ENCODE measurements at regions not wholly inside any gene's neighbourhood (a gene's known extent, or its start where the extent isn't known, plus 50 kb on each side); places are given as distances from the start of the nearest gene placed in this dataset.

DNA sequence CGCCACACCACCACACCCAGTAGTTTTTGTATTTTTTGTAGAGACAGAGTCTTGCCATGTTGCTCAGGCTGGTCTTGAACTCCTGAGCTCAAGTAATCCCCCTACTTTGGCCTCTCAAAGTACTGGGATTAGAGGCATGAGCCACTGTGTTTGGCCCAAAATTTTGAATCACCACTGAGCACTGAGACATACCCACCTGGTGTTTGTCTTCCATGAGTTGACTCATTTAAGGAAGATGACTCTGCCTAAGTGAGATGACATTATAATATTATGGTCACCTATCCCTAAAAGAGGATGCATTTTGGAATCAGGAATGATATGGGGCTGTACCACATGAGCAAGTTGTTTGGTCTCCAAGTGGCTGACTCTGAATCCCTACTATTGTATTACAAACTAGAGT is 54.6 kb upstream of the RNF217 start:
- H3K27ac ChIP-seq (ENCODE audit: extremely low read depth, low read depth, low read length): no peak overlapping the region
- ChIA-PET CTCF (interaction anchor here (0.6 kb wide), 1 partner anchor 395 kb away, joined by 3 read pairs; no protein-coding TSS in a partner anchor), POLR2A (no interaction called here)
- no peaks in the 10 kb centered on the region for H3K9me3 ChIP-seq (ENCODE audit: control insufficient read depth, insufficient read depth, low read depth, low read length)
- no peak for TF ChIP-seq BCL11A (tag by site-specific recombination; IDR thresholded peaks at IDR 0.05; ENCODE audit: low read depth)
- TF ChIP-seq SCRT1 (tag by site-specific recombination; IDR thresholded peaks at IDR 0.05; ENCODE audit: borderline replicate concordance): no peak
- TF ChIP-seq, protein P1, sequence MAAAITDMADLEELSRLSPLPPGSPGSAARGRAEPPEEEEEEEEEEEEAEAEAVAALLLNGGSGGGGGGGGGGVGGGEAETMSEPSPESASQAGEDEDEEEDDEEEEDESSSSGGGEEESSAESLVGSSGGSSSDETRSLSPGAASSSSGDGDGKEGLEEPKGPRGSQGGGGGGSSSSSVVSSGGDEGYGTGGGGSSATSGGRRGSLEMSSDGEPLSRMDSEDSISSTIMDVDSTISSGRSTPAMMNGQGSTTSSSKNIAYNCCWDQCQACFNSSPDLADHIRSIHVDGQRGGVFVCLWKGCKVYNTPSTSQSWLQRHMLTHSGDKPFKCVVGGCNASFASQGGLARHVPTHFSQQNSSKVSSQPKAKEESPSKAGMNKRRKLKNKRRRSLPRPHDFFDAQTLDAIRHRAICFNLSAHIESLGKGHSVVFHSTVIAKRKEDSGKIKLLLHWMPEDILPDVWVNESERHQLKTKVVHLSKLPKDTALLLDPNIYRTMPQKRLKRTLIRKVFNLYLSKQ (tag by site-specific recombination; IDR thresholded peaks at IDR 0.05; ENCODE audit: borderline replicate concordance): no peak
- TF ChIP-seq ZIC2 (tag by site-specific recombination; IDR thresholded peaks at IDR 0.05): no peak
- TF ChIP-seq, protein P2, sequence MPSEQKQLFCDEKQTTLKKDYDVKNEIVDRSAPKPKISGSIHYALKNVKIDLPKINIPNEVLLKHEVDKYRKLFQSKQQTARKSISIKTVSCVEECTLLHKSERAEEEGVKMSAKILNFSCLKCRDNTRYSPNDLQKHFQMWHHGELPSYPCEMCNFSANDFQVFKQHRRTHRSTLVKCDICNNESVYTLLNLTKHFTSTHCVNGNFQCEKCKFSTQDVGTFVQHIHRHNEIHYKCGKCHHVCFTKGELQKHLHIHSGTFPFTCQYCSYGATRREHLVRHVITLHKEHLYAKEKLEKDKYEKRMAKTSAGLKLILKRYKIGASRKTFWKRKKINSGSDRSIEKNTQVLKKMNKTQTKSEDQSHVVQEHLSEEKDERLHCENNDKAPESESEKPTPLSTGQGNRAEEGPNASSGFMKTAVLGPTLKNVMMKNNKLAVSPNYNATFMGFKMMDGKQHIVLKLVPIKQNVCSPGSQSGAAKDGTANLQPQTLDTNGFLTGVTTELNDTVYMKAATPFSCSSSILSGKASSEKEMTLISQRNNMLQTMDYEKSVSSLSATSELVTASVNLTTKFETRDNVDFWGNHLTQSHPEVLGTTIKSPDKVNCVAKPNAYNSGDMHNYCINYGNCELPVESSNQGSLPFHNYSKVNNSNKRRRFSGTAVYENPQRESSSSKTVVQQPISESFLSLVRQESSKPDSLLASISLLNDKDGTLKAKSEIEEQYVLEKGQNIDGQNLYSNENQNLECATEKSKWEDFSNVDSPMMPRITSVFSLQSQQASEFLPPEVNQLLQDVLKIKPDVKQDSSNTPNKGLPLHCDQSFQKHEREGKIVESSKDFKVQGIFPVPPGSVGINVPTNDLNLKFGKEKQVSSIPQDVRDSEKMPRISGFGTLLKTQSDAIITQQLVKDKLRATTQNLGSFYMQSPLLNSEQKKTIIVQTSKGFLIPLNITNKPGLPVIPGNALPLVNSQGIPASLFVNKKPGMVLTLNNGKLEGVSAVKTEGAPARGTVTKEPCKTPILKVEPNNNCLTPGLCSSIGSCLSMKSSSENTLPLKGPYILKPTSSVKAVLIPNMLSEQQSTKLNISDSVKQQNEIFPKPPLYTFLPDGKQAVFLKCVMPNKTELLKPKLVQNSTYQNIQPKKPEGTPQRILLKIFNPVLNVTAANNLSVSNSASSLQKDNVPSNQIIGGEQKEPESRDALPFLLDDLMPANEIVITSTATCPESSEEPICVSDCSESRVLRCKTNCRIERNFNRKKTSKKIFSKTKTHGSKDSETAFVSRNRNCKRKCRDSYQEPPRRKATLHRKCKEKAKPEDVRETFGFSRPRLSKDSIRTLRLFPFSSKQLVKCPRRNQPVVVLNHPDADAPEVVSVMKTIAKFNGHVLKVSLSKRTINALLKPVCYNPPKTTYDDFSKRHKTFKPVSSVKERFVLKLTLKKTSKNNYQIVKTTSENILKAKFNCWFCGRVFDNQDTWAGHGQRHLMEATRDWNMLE (tag by site-specific recombination; conservative IDR thresholded peaks at IDR 0.05; ENCODE audit: low read depth): no peak
- no peak for TF ChIP-seq ZFP3 (tag by site-specific recombination; IDR thresholded peaks at IDR 0.05; ENCODE audit: low read depth)
- TF ChIP-seq SCRT2 (tag by site-specific recombination; IDR thresholded peaks at IDR 0.05): no peak
- TF ChIP-seq, protein P3, sequence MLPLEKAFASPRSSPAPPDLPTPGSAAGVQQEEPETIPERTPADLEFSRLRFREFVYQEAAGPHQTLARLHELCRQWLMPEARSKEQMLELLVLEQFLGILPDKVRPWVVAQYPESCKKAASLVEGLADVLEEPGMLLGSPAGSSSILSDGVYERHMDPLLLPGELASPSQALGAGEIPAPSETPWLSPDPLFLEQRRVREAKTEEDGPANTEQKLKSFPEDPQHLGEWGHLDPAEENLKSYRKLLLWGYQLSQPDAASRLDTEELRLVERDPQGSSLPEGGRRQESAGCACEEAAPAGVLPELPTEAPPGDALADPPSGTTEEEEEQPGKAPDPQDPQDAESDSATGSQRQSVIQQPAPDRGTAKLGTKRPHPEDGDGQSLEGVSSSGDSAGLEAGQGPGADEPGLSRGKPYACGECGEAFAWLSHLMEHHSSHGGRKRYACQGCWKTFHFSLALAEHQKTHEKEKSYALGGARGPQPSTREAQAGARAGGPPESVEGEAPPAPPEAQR (tag by site-specific recombination; IDR thresholded peaks at IDR 0.05): no peak
- TF ChIP-seq ZNF157 (tag by site-specific recombination; IDR thresholded peaks at IDR 0.05): no peak
- no peak for TF ChIP-seq HOXA7 (CRISPR knock-in tag; IDR thresholded peaks at IDR 0.05; ENCODE audit: borderline replicate concordance)
- H3K4me3 ChIP-seq (ENCODE audit: low read depth, low read length): no peak overlapping the region
- H3K4me1 ChIP-seq (ENCODE audit: control insufficient read depth, insufficient read depth, low read length): no peaks in the 10 kb centered on the region
- H3K36me3 ChIP-seq (ENCODE audit: control insufficient read depth in 2 of 2, insufficient read depth in 1 of 2, low read length in 2 of 2): no peaks in the 10 kb centered on the region

Data from HEK293 (cell line).